Pulmonary artery endothelial cell (primary cell): ENCODE measurements at regions not wholly inside any gene's neighbourhood (a gene's known extent, or its start where the extent isn't known, plus 50 kb on each side); places are given as distances from the start of the nearest gene placed in this dataset.
"Not testable (repeated sequence)": the region's sequence is repeated elsewhere in the genome, so short reads cannot be mapped to it uniquely, and the experiment has no call there.

ENCODE experiments used
- DNase-seq: peaks from one replicate; pipeline ENCODE4 v3.0.0-alpha.2; 2011; ENCODE audit warnings: low read depth, low spot score

- DNase-seq = no peak
Observed at GRCh38 chr6:121020656-121021055, 313.6 kb downstream of the TBC1D32 start.

GRCh38 chr6:121008553-121008952 lies 325.7 kb downstream of the TBC1D32 start:
- DNase-seq = no peak

GRCh38 chr6:121006024-121006423 lies 328.3 kb downstream of the TBC1D32 start:
- DNase-seq = no peak

GRCh38 chr6:121000381-121000780 lies 333.9 kb downstream of the TBC1D32 start:
- no peak for DNase-seq

GRCh38 chr6:120996340-120996739 lies 337.9 kb downstream of the TBC1D32 start:
- no peak for DNase-seq

GRCh38 chr6:120994573-120994967 lies 339.7 kb downstream of the TBC1D32 start:
- DNase-seq = no peak

- no peak for DNase-seq
Observed at GRCh38 chr6:120993929-120994572, 340.2 kb downstream of the TBC1D32 start.

GRCh38 chr6:120992257-120992656 lies 342.0 kb downstream of the TBC1D32 start:
- DNase-seq = no peak

- DNase-seq = no peak
Observed at GRCh38 chr6:120990866-120991265, 343.4 kb downstream of the TBC1D32 start.

GRCh38 chr6:120981835-120982234 lies 352.4 kb downstream of the TBC1D32 start:
- no peak for DNase-seq

- no peak for DNase-seq
Observed at GRCh38 chr6:120966321-120966720, 368.0 kb downstream of the TBC1D32 start.

GRCh38 chr6:120965814-120966213 lies 368.5 kb downstream of the TBC1D32 start:
- DNase-seq = no peak

- DNase-seq = no peak
Observed at GRCh38 chr6:120960761-120961160, 373.5 kb downstream of the TBC1D32 start.

GRCh38 chr6:120954111-120954510 lies 380.2 kb downstream of the TBC1D32 start:
- no peak for DNase-seq

- no peak for DNase-seq
Observed at GRCh38 chr6:120951258-120951657, 383.0 kb downstream of the TBC1D32 start.

- no peak for DNase-seq
Observed at GRCh38 chr6:120947111-120947510, 387.2 kb downstream of the TBC1D32 start.

GRCh38 chr6:120945905-120946594 lies 388.2 kb downstream of the TBC1D32 start:
- no peak for DNase-seq

GRCh38 chr6:120938876-120939472 lies 395.3 kb downstream of the TBC1D32 start:
- no peak for DNase-seq

GRCh38 chr6:120938164-120938875 lies 396.0 kb downstream of the TBC1D32 start:
- DNase-seq = no peak

GRCh38 chr6:120935908-120936307 lies 398.4 kb downstream of the TBC1D32 start:
- DNase-seq = no peak

GRCh38 chr6:120935016-120935415 lies 399.3 kb downstream of the TBC1D32 start:
- no peak for DNase-seq

- DNase-seq = not testable (repeated sequence)
Observed at GRCh38 chr6:120931520-120932180, 402.6 kb downstream of the TBC1D32 start.
